Spleen (tissue), 11 donors: ENCODE measurements at regions not wholly inside any gene's neighbourhood (a gene's known extent, or its start where the extent isn't known, plus 50 kb on each side); places are given as distances from the start of the nearest gene placed in this dataset.

Experiments used
- DNase-seq: peaks from one replicate; pipeline ENCODE4 v3.0.0-alpha.2; 2020
- H3K27ac ChIP-seq, 8 donors: fragments of 200-600 bp; sonication (generic) in 7 of 8; 1 replicate in 4 of 8; 2 replicates in 4 of 8; pipeline versions ENCODE4 v1.5.0 to v1.8.0; 2016 to 2021; ENCODE audit warnings: inconsistent platforms in 4 of 8, mild to moderate bottlenecking in 4 of 8, moderate library complexity in 1 of 8
- H3K27me3 ChIP-seq, 7 donors: fragments of 200-600 bp; sonication (generic) in 6 of 7; replicated peaks in 1 of 7; 1 replicate in 4 of 7; 2 replicates in 3 of 7; pipeline versions ENCODE4 v1.5.0 to v1.8.0; 2016 to 2021; ENCODE audit warnings: inconsistent platforms in 3 of 7, mild to moderate bottlenecking in 1 of 7
- H3K36me3 ChIP-seq, 6 donors: fragments of 200-600 bp; sonication (generic) in 5 of 6; 1 replicate in 4 of 6; 2 replicates in 2 of 6; pipeline versions ENCODE4 v1.5.0 to v1.8.0; 2016 to 2021; ENCODE audit warnings: inconsistent platforms in 2 of 6
- H3K4me1 ChIP-seq, 6 donors: fragments of 200-600 bp; sonication (generic) in 5 of 6; 1 replicate in 3 of 6; 2 replicates in 3 of 6; pipeline versions ENCODE4 v1.5.0 to v1.8.0; 2016 to 2021; ENCODE audit warnings: inconsistent platforms in 3 of 6
- H3K4me3 ChIP-seq, 8 donors: fragments of 200-600 bp; sonication (generic) in 7 of 8; 1 replicate in 4 of 8; 2 replicates in 4 of 8; pipeline versions ENCODE4 v1.5.0 to v1.8.0; 2016 to 2021; ENCODE audit warnings: inconsistent platforms in 4 of 8, mild to moderate bottlenecking in 4 of 8, moderate library complexity in 2 of 8
- H3K9me3 ChIP-seq, 8 donors: fragments of 200-600 bp; sonication (generic) in 7 of 8; 1 replicate in 4 of 8; 2 replicates in 4 of 8; pipeline versions ENCODE4 v1.5.0 to v1.8.0; 2016 to 2021; ENCODE audit warnings: inconsistent platforms in 4 of 8
- CTCF ChIP-seq, 11 experiments: fragments of 200-600 bp in 7 of 11; fragments of 450-650 bp in 4 of 11; sonication (generic) in 4 of 11; IDR thresholded peaks in 8 of 11; conservative IDR thresholded peaks in 3 of 11; 1 replicate in 7 of 11; 2 replicates in 4 of 11; pipeline versions ENCODE4 v1.4.0 to v1.8.0; 2016 to 2021; ENCODE audit warnings: antibody characterized with exemption in 11 of 11, inconsistent platforms in 4 of 11, mild to moderate bottlenecking in 1 of 11
- POLR2A ChIP-seq, 3 donors: fragments of 450-650 bp; IDR thresholded peaks; one replicate each; pipeline ENCODE4 v1.5.1; 2017; ENCODE audit warnings: antibody characterized with exemption in 3 of 3, mild to moderate bottlenecking in 1 of 3
- POLR2AphosphoS5 ChIP-seq, 3 donors: sonication (generic); formaldehyde crosslinking; IDR thresholded peaks; one replicate each; pipeline ENCODE4 v1.5.1; 2017; ENCODE audit warnings: antibody characterized with exemption in 3 of 3
- WGBS, 5 donors: extraction: QIAGEN DNeasy Blood & Tissue Kit in 3 of 5; methylation state at CpG; one replicate each; pipeline versions ENCODE4 v1.1.5 to v1.1.7; 2013 to 2018; 5-methylcytosine and 5-hydroxymethylcytosine counted together
- intact Hi-C: fragments of 100-400 bp; cut with DNase I; formaldehyde crosslinking; loops from one replicate; pipeline ENCODE4 v1.15.0; 2023; ENCODE audit warnings: low total_unique reads
- donor health status: healthy with polysubstance abuse.
- donor health status: DM: no; HTN: no; CAD: no; lungs with moderate emphysema.
- donor health status: DM: no; HTN: no; CAD: no.
- donor health status: Bipolar disorder and iron deficiency.
- donor health status: healthy.
- donor health status: DM: no; HTN: no; CAD: no.
- donor health status: DM: yes; HTN: yes; CAD: no.

GRCh38 chr6:165987483-165988301 lies 180.0 kb downstream of the TBXT start:
- no peaks in the 10 kb centered on the region for H3K9me3 ChIP-seq
- TF ChIP-seq CTCF (IDR thresholded peaks at IDR 0.05 in 8 of 11, conservative IDR thresholded peaks at IDR 0.05 in 3 of 11), result no peak
- no peak for TF ChIP-seq POLR2A (IDR thresholded peaks at IDR 0.05)
- peak in 2 of 3 donors; percentile 16 to 71 for TF ChIP-seq POLR2AphosphoS5 (IDR thresholded peaks at IDR 0.05)
- H3K4me3 ChIP-seq, result peak overlapping the region in 6 of 8 donors; percentile 4 to 57 (median 20)
- peaks cover 0 to 24% (median 18%) of the 10 kb centered on the region in 6 donors for H3K4me1 ChIP-seq
- DNase-seq, result no peak
- no peak overlapping the region for H3K27ac ChIP-seq
- H3K36me3 ChIP-seq, result no peaks in the 10 kb centered on the region
- H3K27me3 ChIP-seq, result peaks cover 0 to 81% (median 32%) of the 10 kb centered on the region in 7 donors
- WGBS, 5 donors, result 1 to 3% (median 2%) methylated on average over 33 to 51 of the region's 51 CpGs
- intact Hi-C loops, result no loop called here

GRCh38 chr6:165986914-165987482 lies 180.7 kb downstream of the TBXT start:
- H3K27me3 ChIP-seq, result peaks cover 0 to 84% (median 32%) of the 10 kb centered on the region in 7 donors
- peak overlapping the region in 4 of 8 donors; percentile 7 to 57 (median 34) for H3K4me3 ChIP-seq
- intact Hi-C loops, result no loop called here
- H3K27ac ChIP-seq, result no peak overlapping the region
- H3K36me3 ChIP-seq, result no peaks in the 10 kb centered on the region
- WGBS, 5 donors, result 1 to 2% (median 1%) methylated on average over 17 to 27 of the region's 27 CpGs
- DNase-seq, result no peak
- TF ChIP-seq POLR2A (IDR thresholded peaks at IDR 0.05) (no peak), CTCF (IDR thresholded peaks at IDR 0.05 in 8 of 11, conservative IDR thresholded peaks at IDR 0.05 in 3 of 11) (no peak), POLR2AphosphoS5 (IDR thresholded peaks at IDR 0.05) (no peak)
- H3K4me1 ChIP-seq, result peaks cover 0 to 24% (median 18%) of the 10 kb centered on the region in 6 donors
- H3K9me3 ChIP-seq, result no peaks in the 10 kb centered on the region

- no peaks in the 10 kb centered on the region for H3K9me3 ChIP-seq
- H3K27me3 ChIP-seq, result peaks cover 0 to 85% (median 32%) of the 10 kb centered on the region in 7 donors
- TF ChIP-seq POLR2AphosphoS5 (IDR thresholded peaks at IDR 0.05) (no peak), POLR2A (IDR thresholded peaks at IDR 0.05) (no peak), CTCF (IDR thresholded peaks at IDR 0.05 in 8 of 11, conservative IDR thresholded peaks at IDR 0.05 in 3 of 11) (no peak)
- intact Hi-C loops, result no loop called here
- no peak for DNase-seq
- 3 to 7% (median 4%) methylated on average over 8 of the region's 8 CpGs for WGBS, 5 donors
- no peaks in the 10 kb centered on the region for H3K36me3 ChIP-seq
- H3K27ac ChIP-seq, result no peak overlapping the region
- peak overlapping the region in 3 of 8 donors; percentile 24 to 57 (median 43) for H3K4me3 ChIP-seq
- H3K4me1 ChIP-seq, result peaks cover 0 to 24% (median 18%) of the 10 kb centered on the region in 6 donors
These were observed 181.2 kb downstream of the TBXT start for GRCh38 chr6:165986311-165986913.
